ENCODE measurements at regions not wholly inside any gene's neighbourhood (a gene's known extent, or its start where the extent isn't known, plus 50 kb on each side); places are given as distances from the start of the nearest gene placed in this dataset.

GRCh38 chr5:74259572-74259971 lies 381.0 kb downstream of the ENC1 start:
- TF ChIP-seq POLR2AphosphoS5 (IDR thresholded peaks at IDR 0.05; ENCODE audit: low read depth) (no peak), CTCF (conservative IDR thresholded peaks at IDR 0.05; ENCODE audit: low read depth in 2 of 2) (peak; percentile 3 to 59; a peak in 3 of 4 replicates), CREB1 (CRISPR knock-in tag; IDR thresholded peaks at IDR 0.05; ENCODE audit: low read depth) (no peak), ZNF462 (CRISPR knock-in tag; IDR thresholded peaks at IDR 0.05) (no peak), EZH2 (IDR thresholded peaks at IDR 0.05; ENCODE audit: low read depth, unreplicated experiment) (no peak), REST (IDR thresholded peaks at IDR 0.05; ENCODE audit: unreplicated experiment) (no peak), JUNB (IDR thresholded peaks at IDR 0.05; ENCODE audit: unreplicated experiment) (no peak), EZH2phosphoT487 (IDR thresholded peaks at IDR 0.05; ENCODE audit: unreplicated experiment) (no peak), ZNF331 (CRISPR knock-in tag; IDR thresholded peaks at IDR 0.05; ENCODE audit: low read depth) (no peak), ETS1 (IDR thresholded peaks at IDR 0.05) (no peak), NANOG (IDR thresholded peaks at IDR 0.05; ENCODE audit: borderline replicate concordance) (no peak), STAT1 (IDR thresholded peaks at IDR 0.05; ENCODE audit: unreplicated experiment) (no peak), ZNF114 (CRISPR knock-in tag; IDR thresholded peaks at IDR 0.05) (no peak)

Data from GM23338 (cell line).